H9 (cell line): ENCODE measurements at regions not wholly inside any gene's neighbourhood (a gene's known extent, or its start where the extent isn't known, plus 50 kb on each side); places are given as distances from the start of the nearest gene placed in this dataset.

Source experiments
- DNase-seq: peaks from one replicate; pipeline ENCODE4 v3.0.0-alpha.2; 2017
- H2AFZ ChIP-seq: one replicate; pipeline ENCODE4 v1.6.1; 2013; ENCODE audit warnings: mild to moderate bottlenecking, low read length, control low read depth, moderate library complexity
- H2AK5ac ChIP-seq: 2 replicates; pipeline ENCODE4 v1.6.1; 2013; ENCODE audit warnings: low read length, control low read depth, mixed read lengths; ENCODE audit not compliant: insufficient read length
- H2BK120ac ChIP-seq: one replicate; pipeline ENCODE4 v1.6.1; 2013; ENCODE audit warnings: low read depth, mild to moderate bottlenecking, low read length, control low read depth, inconsistent platforms; ENCODE audit not compliant: poor library complexity, severe bottlenecking
- H2BK12ac ChIP-seq: 2 replicates; pipeline ENCODE4 v1.6.1; 2013; ENCODE audit warnings: low read length, control low read depth, mixed read lengths, low read depth; ENCODE audit not compliant: insufficient read length
- H2BK15ac ChIP-seq: 2 replicates; pipeline ENCODE4 v1.6.1; 2013; ENCODE audit warnings: low read depth, low read length, control low read depth
- H2BK20ac ChIP-seq: one replicate; pipeline ENCODE4 v1.6.1; 2013; ENCODE audit warnings: low read depth, mild to moderate bottlenecking, low read length, control low read depth, inconsistent platforms; ENCODE audit not compliant: poor library complexity, severe bottlenecking
- H2BK5ac ChIP-seq: 2 replicates; pipeline ENCODE4 v1.6.1; 2013; ENCODE audit warnings: low read length, control low read depth, mixed read lengths; ENCODE audit not compliant: insufficient read length
- H3K14ac ChIP-seq: 2 replicates; pipeline ENCODE4 v1.6.1; 2013; ENCODE audit warnings: low read length, control low read depth; ENCODE audit not compliant: insufficient read depth
- H3K18ac ChIP-seq: 2 replicates; pipeline ENCODE4 v1.6.1; 2013; ENCODE audit warnings: low read depth, mild to moderate bottlenecking, mixed read lengths, low read length, control low read depth; ENCODE audit not compliant: insufficient read length
- H3K23ac ChIP-seq: 2 replicates; pipeline ENCODE4 v1.6.1; 2013; ENCODE audit warnings: low read length, control low read depth, mixed read lengths, low read depth; ENCODE audit not compliant: insufficient read length
- H3K23me2 ChIP-seq: 2 replicates; pipeline ENCODE4 v1.6.1; 2013; ENCODE audit warnings: low read depth, mild to moderate bottlenecking, mixed read lengths, low read length, control low read depth; ENCODE audit not compliant: insufficient read length, poor library complexity, severe bottlenecking
- H3K27ac ChIP-seq: 2 replicates; pipeline ENCODE4 v1.5.1; 2013; ENCODE audit warnings: low read length, control low read depth, mixed read lengths, low read depth; ENCODE audit not compliant: insufficient read length
- H3K27me3 ChIP-seq: 2 replicates; pipeline ENCODE4 v1.6.1; 2013; ENCODE audit warnings: low read length, control low read depth, inconsistent platforms; ENCODE audit not compliant: insufficient read depth
- H3K4ac ChIP-seq: 2 replicates; pipeline ENCODE4 v1.6.1; 2013; ENCODE audit warnings: low read depth, mild to moderate bottlenecking, control low read depth, inconsistent platforms, low read length, moderate library complexity
- H3K4me1 ChIP-seq: 2 replicates; pipeline ENCODE4 v1.6.1; 2013; ENCODE audit warnings: low read length, control low read depth, inconsistent platforms; ENCODE audit not compliant: insufficient read depth
- H3K4me2 ChIP-seq: 2 replicates; pipeline ENCODE4 v1.6.1; 2013; ENCODE audit warnings: low read length, control low read depth, mixed read lengths; ENCODE audit not compliant: insufficient read length, insufficient read depth
- H3K56ac ChIP-seq: 2 replicates; pipeline ENCODE4 v1.6.1; 2013; ENCODE audit warnings: low read depth, mild to moderate bottlenecking, mixed read lengths, low read length, control low read depth; ENCODE audit not compliant: insufficient read length
- H3K79me1 ChIP-seq: 2 replicates; pipeline ENCODE4 v1.6.1; 2013; ENCODE audit warnings: low read depth, mild to moderate bottlenecking, moderate library complexity, low read length, control low read depth, inconsistent platforms; ENCODE audit not compliant: insufficient read depth, poor library complexity, severe bottlenecking
- H3K79me2 ChIP-seq: 2 replicates; pipeline ENCODE4 v1.6.1; 2013; ENCODE audit warnings: low read length, control low read depth, inconsistent platforms; ENCODE audit not compliant: insufficient read depth
- H3K9ac ChIP-seq: 2 replicates; pipeline ENCODE4 v1.6.1; 2013; ENCODE audit warnings: low read length, control low read depth, mixed read lengths; ENCODE audit not compliant: insufficient read length; ENCODE audit errors: extremely low read depth
- H3K9me3 ChIP-seq: one replicate; pipeline ENCODE4 v1.6.1; 2013; ENCODE audit warnings: low read depth, low read length, inconsistent platforms; ENCODE audit not compliant: control insufficient read depth
- H3T11ph ChIP-seq: one replicate; pipeline ENCODE4 v1.6.1; 2013; ENCODE audit warnings: mild to moderate bottlenecking, low read length, control low read depth, inconsistent platforms
- H4K20me1 ChIP-seq: one replicate; pipeline ENCODE4 v1.6.1; 2013; ENCODE audit not compliant: control insufficient read depth, insufficient read length, insufficient read depth
- H4K5ac ChIP-seq: 2 replicates; pipeline ENCODE4 v1.6.1; 2013; ENCODE audit warnings: low read depth, mild to moderate bottlenecking, mixed read lengths, low read length, control low read depth; ENCODE audit not compliant: insufficient read length
- H4K8ac ChIP-seq: replicated peaks from 2 replicates; pipeline ENCODE4 v1.6.1; 2013; ENCODE audit warnings: low read length, control low read depth, mixed read lengths, low read depth; ENCODE audit not compliant: insufficient read length
- H4K91ac ChIP-seq: 2 replicates; pipeline ENCODE4 v1.6.1; 2013; ENCODE audit warnings: low read depth, mild to moderate bottlenecking, moderate library complexity, mixed read lengths, low read length, control low read depth; ENCODE audit not compliant: insufficient read length
- H3K27ac Mint-ChIP-seq, 3 experiments: 2 replicates in 2 of 3; 3 replicates in 1 of 3; pipeline ENCODE4 v1.8.0; 2020 to 2021; ENCODE audit warnings: mixed read lengths in 3 of 3, mild to moderate bottlenecking in 1 of 3, moderate library complexity in 1 of 3
- H3K27me3 Mint-ChIP-seq: 2 replicates; pipeline ENCODE4 v1.8.0; 2021; ENCODE audit warnings: low read depth, mild to moderate bottlenecking, moderate library complexity, mixed read lengths
- H3K36me3 Mint-ChIP-seq, 3 experiments: 2 replicates in 2 of 3; 3 replicates in 1 of 3; pipeline ENCODE4 v1.8.0; 2020 to 2021; ENCODE audit warnings: low read depth in 3 of 3, mixed read lengths in 3 of 3; ENCODE audit not compliant: insufficient read depth in 1 of 3
- H3K4me1 Mint-ChIP-seq, 2 experiments: 2 replicates each; pipeline ENCODE4 v1.8.0; 2020; ENCODE audit warnings: mixed read lengths in 2 of 2
- H3K4me3 Mint-ChIP-seq, 2 experiments: 2 replicates in 1 of 2; 3 replicates in 1 of 2; pipeline ENCODE4 v1.8.0; 2020 to 2021; ENCODE audit warnings: mild to moderate bottlenecking in 2 of 2, mixed read lengths in 2 of 2, moderate library complexity in 1 of 2
- H3K9me3 Mint-ChIP-seq, 2 experiments: 2 replicates in 1 of 2; 3 replicates in 1 of 2; pipeline ENCODE4 v1.8.0; 2020; ENCODE audit warnings: mild to moderate bottlenecking in 2 of 2, mixed read lengths in 2 of 2, moderate library complexity in 1 of 2
- WGBS: extraction: QIAGEN DNeasy Blood & Tissue Kit; methylation state at CpG from one replicate; pipeline ENCODE4 v1.1.7; 2013; ENCODE audit warnings: missing lambda C conversion rate, low lambda C conversion rate, mixed read lengths; ENCODE audit not compliant: insufficient read length; ENCODE audit errors: extremely low coverage; 5-methylcytosine and 5-hydroxymethylcytosine counted together
- TF ChIP-seq, protein P1 (sequence below): fragments of 200-600 bp; sonication (generic); conservative IDR thresholded peaks from 3 replicates; pipeline ENCODE4 v1.8.0; 2021; ENCODE audit warnings: antibody characterized with exemption, mild to moderate bottlenecking

DNA sequence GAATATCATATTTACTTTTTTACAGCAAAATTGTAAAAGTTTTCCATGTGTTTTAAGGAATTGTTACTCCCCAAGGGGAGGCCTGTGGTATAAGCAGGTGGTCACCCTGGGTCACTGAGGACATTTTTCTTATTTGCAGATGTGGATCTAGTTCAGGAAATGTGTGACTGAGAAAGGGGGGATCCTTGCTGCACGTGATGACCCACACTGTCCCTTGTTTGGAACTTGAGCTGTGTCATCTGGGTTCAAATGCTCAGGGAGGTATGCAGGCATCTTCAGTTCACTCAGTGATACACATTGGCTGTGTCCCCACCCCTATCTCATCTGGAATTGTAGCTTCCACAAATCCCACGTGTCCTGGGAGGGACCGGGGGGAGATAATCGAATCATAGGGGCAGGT is 431.9 kb upstream of the CDH4 start:
- peaks cover 3 to 7% of the 10 kb centered on the region in 2 experiments; a peak in 4 of 5 replicates for H3K9me3 Mint-ChIP-seq
- Histone ChIP-seq H4K8ac (no peak overlapping the region), H3K27me3 (no peaks in the 10 kb centered on the region; the same call in 1 of the 2 replicates), H2BK5ac (no peak overlapping the region), H3K23me2 (no peaks in the 10 kb centered on the region), H2BK15ac (no peak overlapping the region), H4K20me1 (no peaks in the 10 kb centered on the region), H2BK12ac (no peak overlapping the region), H3K18ac (no peak overlapping the region), H3K4me1 (no peaks in the 10 kb centered on the region), H3K4ac (no peak overlapping the region), H3K79me2 (no peaks in the 10 kb centered on the region), H3K79me1 (no peaks in the 10 kb centered on the region), H2AFZ (no peak overlapping the region), H3K4me2 (no peak overlapping the region), H2BK120ac (no peak overlapping the region), H3K9ac (no peak overlapping the region), H2AK5ac (no peak overlapping the region), H3K14ac (no peak overlapping the region), H3T11ph (no peak overlapping the region), H3K9me3 (no peaks in the 10 kb centered on the region), H3K27ac (no peak overlapping the region), H2BK20ac (no peak overlapping the region), H4K5ac (no peak overlapping the region), H3K56ac (no peak overlapping the region), H4K91ac (no peak overlapping the region), H3K23ac (no peak overlapping the region)
- peaks cover 31% of the 10 kb centered on the region for H3K27me3 Mint-ChIP-seq
- DNase-seq = no peak
- H3K27ac Mint-ChIP-seq = no peak overlapping the region
- no peak overlapping the region for H3K4me3 Mint-ChIP-seq
- H3K36me3 Mint-ChIP-seq = no peaks in the 10 kb centered on the region; a peak in 1 of 7 replicates
- no peaks in the 10 kb centered on the region for H3K4me1 Mint-ChIP-seq
- TF ChIP-seq, protein P1, sequence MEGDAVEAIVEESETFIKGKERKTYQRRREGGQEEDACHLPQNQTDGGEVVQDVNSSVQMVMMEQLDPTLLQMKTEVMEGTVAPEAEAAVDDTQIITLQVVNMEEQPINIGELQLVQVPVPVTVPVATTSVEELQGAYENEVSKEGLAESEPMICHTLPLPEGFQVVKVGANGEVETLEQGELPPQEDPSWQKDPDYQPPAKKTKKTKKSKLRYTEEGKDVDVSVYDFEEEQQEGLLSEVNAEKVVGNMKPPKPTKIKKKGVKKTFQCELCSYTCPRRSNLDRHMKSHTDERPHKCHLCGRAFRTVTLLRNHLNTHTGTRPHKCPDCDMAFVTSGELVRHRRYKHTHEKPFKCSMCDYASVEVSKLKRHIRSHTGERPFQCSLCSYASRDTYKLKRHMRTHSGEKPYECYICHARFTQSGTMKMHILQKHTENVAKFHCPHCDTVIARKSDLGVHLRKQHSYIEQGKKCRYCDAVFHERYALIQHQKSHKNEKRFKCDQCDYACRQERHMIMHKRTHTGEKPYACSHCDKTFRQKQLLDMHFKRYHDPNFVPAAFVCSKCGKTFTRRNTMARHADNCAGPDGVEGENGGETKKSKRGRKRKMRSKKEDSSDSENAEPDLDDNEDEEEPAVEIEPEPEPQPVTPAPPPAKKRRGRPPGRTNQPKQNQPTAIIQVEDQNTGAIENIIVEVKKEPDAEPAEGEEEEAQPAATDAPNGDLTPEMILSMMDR = no peak
- WGBS = no CpG with 5 or more reads among the region's 4 CpGs
